C4-2B (cell line): ENCODE measurements at regions not wholly inside any gene's neighbourhood (a gene's known extent, or its start where the extent isn't known, plus 50 kb on each side); places are given as distances from the start of the nearest gene placed in this dataset.

Experiments used
- H3K27ac ChIP-seq: fragments of 450-650 bp; 2 replicates; pipeline ENCODE4 v1.5.1; 2017
- ZFX ChIP-seq: fragments of 450-650 bp; IDR thresholded peaks from 2 replicates; pipeline ENCODE4 v1.6.1; 2017
- TF ChIP-seq, protein P1 (sequence below): fragments of 450-650 bp; conservative IDR thresholded peaks from 2 replicates; pipeline ENCODE4 v1.5.1; 2017; ENCODE audit warnings: mild to moderate bottlenecking

- TF ChIP-seq ZFX = no peak
- TF ChIP-seq, protein P1, sequence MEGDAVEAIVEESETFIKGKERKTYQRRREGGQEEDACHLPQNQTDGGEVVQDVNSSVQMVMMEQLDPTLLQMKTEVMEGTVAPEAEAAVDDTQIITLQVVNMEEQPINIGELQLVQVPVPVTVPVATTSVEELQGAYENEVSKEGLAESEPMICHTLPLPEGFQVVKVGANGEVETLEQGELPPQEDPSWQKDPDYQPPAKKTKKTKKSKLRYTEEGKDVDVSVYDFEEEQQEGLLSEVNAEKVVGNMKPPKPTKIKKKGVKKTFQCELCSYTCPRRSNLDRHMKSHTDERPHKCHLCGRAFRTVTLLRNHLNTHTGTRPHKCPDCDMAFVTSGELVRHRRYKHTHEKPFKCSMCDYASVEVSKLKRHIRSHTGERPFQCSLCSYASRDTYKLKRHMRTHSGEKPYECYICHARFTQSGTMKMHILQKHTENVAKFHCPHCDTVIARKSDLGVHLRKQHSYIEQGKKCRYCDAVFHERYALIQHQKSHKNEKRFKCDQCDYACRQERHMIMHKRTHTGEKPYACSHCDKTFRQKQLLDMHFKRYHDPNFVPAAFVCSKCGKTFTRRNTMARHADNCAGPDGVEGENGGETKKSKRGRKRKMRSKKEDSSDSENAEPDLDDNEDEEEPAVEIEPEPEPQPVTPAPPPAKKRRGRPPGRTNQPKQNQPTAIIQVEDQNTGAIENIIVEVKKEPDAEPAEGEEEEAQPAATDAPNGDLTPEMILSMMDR = no peak
- H3K27ac ChIP-seq = no peak overlapping the region
Observed at GRCh38 chr5:6806668-6807067, 93.4 kb downstream of the TENT4A start.

- TF ChIP-seq, protein P1 = no peak
- no peak for TF ChIP-seq ZFX
- no peak overlapping the region for H3K27ac ChIP-seq
Observed at GRCh38 chr5:6808462-6808861, 95.2 kb downstream of the TENT4A start.

DNA sequence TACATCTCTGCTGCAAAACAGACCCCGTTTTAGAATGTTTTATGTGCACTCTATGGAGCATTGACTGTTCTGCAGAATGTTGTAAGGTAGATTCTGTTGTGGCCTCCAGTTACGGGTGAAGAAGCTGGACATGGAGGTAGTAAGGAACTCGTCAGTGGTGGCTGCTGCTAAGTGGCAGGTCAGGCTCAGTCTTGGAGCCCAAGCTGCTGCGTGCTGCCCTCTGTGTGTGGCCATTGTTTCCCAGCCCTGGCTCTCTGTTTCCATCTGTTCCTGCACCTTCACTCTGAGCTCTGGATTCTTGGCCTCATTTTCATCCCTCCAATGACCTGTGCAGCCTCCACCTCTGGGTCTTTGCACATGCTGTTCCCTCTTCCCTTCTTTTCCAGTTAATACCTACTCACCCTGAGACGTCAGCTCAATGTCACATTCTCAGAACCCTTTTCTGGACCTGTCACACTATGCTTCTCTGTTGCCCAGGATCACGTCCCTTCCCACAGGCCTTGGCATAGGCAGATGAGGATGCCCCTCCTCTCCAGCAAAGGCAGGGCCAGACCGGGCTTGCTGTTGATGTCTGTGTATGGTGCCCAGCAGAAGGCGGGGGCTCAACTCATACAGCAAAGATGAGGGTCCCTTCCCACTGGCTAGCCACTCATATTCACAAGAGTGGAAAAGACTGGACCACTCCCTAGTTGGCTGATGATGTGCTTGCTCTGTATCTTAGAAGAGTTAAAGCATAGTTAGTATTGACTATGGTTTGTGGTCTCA lies 97.6 kb downstream of the TENT4A start:
- no peak for TF ChIP-seq ZFX
- TF ChIP-seq, protein P1 = no peak
- H3K27ac ChIP-seq = no peak overlapping the region

GRCh38 chr5:6812091-6812490 lies 98.9 kb downstream of the TENT4A start:
- no peak overlapping the region for H3K27ac ChIP-seq
- TF ChIP-seq, protein P1 = no peak
- no peak for TF ChIP-seq ZFX

- no peak for TF ChIP-seq ZFX
- TF ChIP-seq, protein P1 = no peak
- H3K27ac ChIP-seq = no peak overlapping the region
Observed at GRCh38 chr5:6812800-6813731, 99.8 kb downstream of the TENT4A start.

DNA sequence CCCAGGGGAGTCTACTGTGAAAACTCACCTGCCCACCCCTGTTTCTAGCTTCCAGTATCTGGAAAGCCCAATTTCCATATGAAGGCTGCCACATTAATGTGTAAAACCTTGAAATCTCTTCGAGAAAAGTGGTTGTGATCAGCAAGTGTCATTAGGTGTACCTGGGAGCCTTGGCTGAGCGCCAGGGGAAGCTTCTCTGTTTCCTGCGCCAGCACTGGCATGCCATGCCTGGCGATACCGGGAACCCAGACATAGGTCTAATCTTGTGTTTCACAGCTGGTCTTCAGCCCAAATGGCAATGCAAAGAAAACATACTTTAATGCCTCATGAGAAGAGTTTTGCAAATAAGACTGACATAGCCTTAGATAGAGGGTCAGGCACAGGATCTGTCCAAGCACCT lies 101.6 kb downstream of the TENT4A start:
- TF ChIP-seq, protein P1 = no peak
- TF ChIP-seq ZFX = no peak
- H3K27ac ChIP-seq = no peak overlapping the region
